A673 (cell line): ENCODE measurements at regions not wholly inside any gene's neighbourhood (a gene's known extent, or its start where the extent isn't known, plus 50 kb on each side); places are given as distances from the start of the nearest gene placed in this dataset.

ENCODE experiments used
- BruUV-seq: library from RNA; stranded (reverse); fragments of 400-500 nt; replicated peaks from 2 replicates; lab custom pipeline; 2021; lab: Mats Ljungman, UMichigan
- CTCF ChIA-PET: fragments of 300-600 bp; sonication (Branson Sonifier 250); formaldehyde crosslinking; loops from one replicate; lab custom pipeline; 2022; ENCODE audit warnings: antibody characterized with exemption; lab: Charles Lee
- POLR2A ChIA-PET: fragments of 300-600 bp; sonication (Branson Sonifier 250); formaldehyde crosslinking; loops from one replicate; lab custom pipeline; 2022; ENCODE audit warnings: antibody characterized with exemption; ENCODE audit not compliant: low non-redundant PET; lab: Charles Lee
- DNase-seq: peaks from one replicate; pipeline ENCODE4 v3.0.0-alpha.2; 2015; ENCODE audit warnings: low spot score
- H3K27ac ChIP-seq: fragments of 200-600 bp; sonication (generic); 2 replicates; pipeline ENCODE4 v1.5.1; 2016; ENCODE audit warnings: mixed run types, low read depth, mild to moderate bottlenecking, mixed read lengths, antibody characterized with exemption, low read length; ENCODE audit not compliant: poor library complexity, severe bottlenecking
- H3K27me3 ChIP-seq: fragments of 200-600 bp; sonication (generic); replicated peaks from 2 replicates; pipeline ENCODE4 v1.6.1; 2017; ENCODE audit warnings: mixed run types, low read depth, mild to moderate bottlenecking, mixed read lengths, antibody characterized with exemption, low read length; ENCODE audit not compliant: insufficient read depth, poor library complexity
- H3K36me3 ChIP-seq: fragments of 200-600 bp; sonication (generic); 2 replicates; pipeline ENCODE4 v1.6.1; 2016; ENCODE audit warnings: mixed run types, mild to moderate bottlenecking, mixed read lengths, antibody characterized with exemption, low read length; ENCODE audit not compliant: insufficient read depth, poor library complexity, severe bottlenecking
- H3K4me1 ChIP-seq: fragments of 200-600 bp; sonication (generic); 2 replicates; pipeline ENCODE4 v1.6.1; 2017; ENCODE audit warnings: mixed run types, mild to moderate bottlenecking, mixed read lengths, antibody characterized with exemption, low read length; ENCODE audit not compliant: insufficient read depth, poor library complexity, severe bottlenecking
- H3K4me3 ChIP-seq: fragments of 200-600 bp; sonication (generic); 2 replicates; pipeline ENCODE4 v1.5.1; 2016; ENCODE audit warnings: low read depth, mixed run types, mild to moderate bottlenecking, mixed read lengths, low read length; ENCODE audit not compliant: poor library complexity, severe bottlenecking
- H3K9me3 ChIP-seq: fragments of 200-600 bp; sonication (generic); 2 replicates; pipeline ENCODE4 v1.6.1; 2016; ENCODE audit warnings: mixed run types, low read depth, mild to moderate bottlenecking, mixed read lengths, antibody characterized with exemption, low read length; ENCODE audit not compliant: poor library complexity, severe bottlenecking
- EZH2 ChIP-seq: fragments of 200-600 bp; sonication (generic); IDR thresholded peaks from 2 replicates; pipeline ENCODE4 v1.6.1; 2017; ENCODE audit warnings: borderline replicate concordance, low read depth, mild to moderate bottlenecking, mixed read lengths, antibody characterized with exemption, low read length; ENCODE audit not compliant: poor library complexity, severe bottlenecking
- intact Hi-C: fragments of 100-400 bp; cut with micrococcal nuclease; formaldehyde crosslinking; loops from one replicate; pipeline ENCODE4 v1.10.0; 2022; ENCODE audit not compliant: unreplicated experiment
- TF ChIP-seq, protein P1 (sequence below): fragments of 300-800, 200-600 bp; sonication (generic); conservative IDR thresholded peaks from 2 replicates; pipeline ENCODE4 v1.5.1; 2017; ENCODE audit warnings: low read depth, mild to moderate bottlenecking, antibody characterized with exemption, low read length, moderate library complexity, mixed read lengths

DNA sequence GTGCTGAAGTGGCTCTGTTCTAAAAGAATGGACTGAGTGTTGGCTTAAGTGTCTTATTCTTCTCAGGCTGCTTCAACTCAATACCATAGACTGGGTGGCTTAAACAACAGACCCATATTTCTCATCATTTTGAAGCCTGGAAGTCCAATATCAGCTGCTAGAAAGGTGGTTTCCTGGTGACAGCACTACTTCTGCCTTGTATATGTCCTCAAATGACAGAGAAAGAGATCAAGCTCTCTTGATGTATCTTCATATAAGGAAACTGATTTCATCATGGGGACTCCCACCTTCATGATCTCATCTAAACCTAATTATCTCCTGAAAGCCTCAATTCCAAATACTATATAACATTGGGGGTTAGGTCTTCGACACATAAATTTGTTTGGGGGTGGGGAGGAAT is 449.7 kb upstream of the DSEL start:
- Histone ChIP-seq H3K27me3 (no peaks in the 10 kb centered on the region), H3K4me1 (no peaks in the 10 kb centered on the region), H3K36me3 (no peaks in the 10 kb centered on the region), H3K4me3 (no peak overlapping the region), H3K9me3 (no peaks in the 10 kb centered on the region), H3K27ac (no peak overlapping the region)
- no TSS peak for BruUV-seq
- intact Hi-C loops: no loop called here
- TF ChIP-seq EZH2: no peak
- TF ChIP-seq, protein P1, sequence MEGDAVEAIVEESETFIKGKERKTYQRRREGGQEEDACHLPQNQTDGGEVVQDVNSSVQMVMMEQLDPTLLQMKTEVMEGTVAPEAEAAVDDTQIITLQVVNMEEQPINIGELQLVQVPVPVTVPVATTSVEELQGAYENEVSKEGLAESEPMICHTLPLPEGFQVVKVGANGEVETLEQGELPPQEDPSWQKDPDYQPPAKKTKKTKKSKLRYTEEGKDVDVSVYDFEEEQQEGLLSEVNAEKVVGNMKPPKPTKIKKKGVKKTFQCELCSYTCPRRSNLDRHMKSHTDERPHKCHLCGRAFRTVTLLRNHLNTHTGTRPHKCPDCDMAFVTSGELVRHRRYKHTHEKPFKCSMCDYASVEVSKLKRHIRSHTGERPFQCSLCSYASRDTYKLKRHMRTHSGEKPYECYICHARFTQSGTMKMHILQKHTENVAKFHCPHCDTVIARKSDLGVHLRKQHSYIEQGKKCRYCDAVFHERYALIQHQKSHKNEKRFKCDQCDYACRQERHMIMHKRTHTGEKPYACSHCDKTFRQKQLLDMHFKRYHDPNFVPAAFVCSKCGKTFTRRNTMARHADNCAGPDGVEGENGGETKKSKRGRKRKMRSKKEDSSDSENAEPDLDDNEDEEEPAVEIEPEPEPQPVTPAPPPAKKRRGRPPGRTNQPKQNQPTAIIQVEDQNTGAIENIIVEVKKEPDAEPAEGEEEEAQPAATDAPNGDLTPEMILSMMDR: no peak
- POLR2A ChIA-PET: no interaction called here
- DNase-seq: no peak
- CTCF ChIA-PET: no interaction called here

DNA sequence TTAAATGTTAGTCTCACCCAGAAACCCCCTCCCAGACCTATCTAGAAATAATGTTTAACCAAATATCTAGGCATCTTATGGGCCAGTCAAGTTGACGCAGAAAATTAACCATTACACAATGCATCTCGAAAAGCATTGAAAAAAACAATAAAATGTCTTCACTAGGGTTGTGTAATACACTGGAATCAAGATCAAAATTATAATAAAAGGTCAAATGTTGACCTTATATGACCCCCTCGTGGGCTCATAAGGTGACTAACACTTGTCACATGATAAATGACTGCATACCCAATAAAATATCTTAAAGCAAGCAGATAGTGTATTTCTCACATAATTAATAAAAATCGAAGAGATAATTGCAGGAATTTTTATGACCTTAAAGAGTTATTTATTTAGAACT is 447.9 kb upstream of the DSEL start:
- ChIA-PET CTCF (no interaction called here), POLR2A (no interaction called here)
- Histone ChIP-seq H3K4me1 (no peaks in the 10 kb centered on the region), H3K27me3 (no peaks in the 10 kb centered on the region), H3K36me3 (no peaks in the 10 kb centered on the region), H3K4me3 (no peak overlapping the region), H3K27ac (no peak overlapping the region), H3K9me3 (no peaks in the 10 kb centered on the region)
- no peak for DNase-seq
- no TSS peak for BruUV-seq
- no peak for TF ChIP-seq EZH2
- TF ChIP-seq, protein P1: no peak
- intact Hi-C loops: no loop called here

DNA sequence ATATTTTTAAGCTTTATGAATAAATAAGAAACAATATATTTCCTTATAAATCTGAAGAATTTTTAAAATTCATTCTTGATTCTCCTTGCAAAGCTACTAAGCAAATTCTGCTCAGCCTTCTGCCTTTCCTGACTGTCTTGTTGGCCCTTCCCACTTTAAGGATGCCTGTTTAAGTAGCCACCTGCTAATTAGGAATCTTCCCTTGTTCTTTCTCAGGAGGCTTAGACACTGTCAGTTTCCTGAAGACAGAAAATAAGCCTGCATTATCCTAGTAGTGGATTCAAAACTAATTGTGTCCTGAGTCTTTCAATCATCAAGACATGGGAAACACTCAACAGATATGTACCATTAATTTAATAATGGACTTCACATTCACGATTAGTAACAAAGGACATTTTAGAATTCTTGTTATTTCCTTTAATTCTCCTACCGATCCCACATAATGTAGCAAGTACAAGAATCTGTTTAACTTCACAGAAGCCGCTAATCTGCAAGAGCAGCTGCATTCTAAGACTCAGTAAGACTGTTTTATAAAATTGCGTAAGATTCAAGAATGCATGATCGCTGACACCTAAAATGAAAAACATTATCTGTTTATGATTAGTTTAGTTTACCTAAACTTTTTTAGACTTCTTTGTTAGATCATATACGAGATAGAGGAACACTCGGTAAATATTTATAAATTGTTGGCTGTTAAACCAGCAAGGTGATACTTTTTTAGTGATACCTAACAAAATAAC is 445.4 kb upstream of the DSEL start:
- ChIA-PET POLR2A (no interaction called here), CTCF (no interaction called here)
- intact Hi-C loops: no loop called here
- no peaks in the 10 kb centered on the region for H3K9me3 ChIP-seq
- no TSS peak for BruUV-seq
- H3K27ac ChIP-seq: no peak overlapping the region
- H3K27me3 ChIP-seq: no peaks in the 10 kb centered on the region
- H3K4me3 ChIP-seq: no peak overlapping the region
- H3K36me3 ChIP-seq: no peaks in the 10 kb centered on the region
- no peak for DNase-seq
- no peak for TF ChIP-seq EZH2
- H3K4me1 ChIP-seq: no peaks in the 10 kb centered on the region

DNA sequence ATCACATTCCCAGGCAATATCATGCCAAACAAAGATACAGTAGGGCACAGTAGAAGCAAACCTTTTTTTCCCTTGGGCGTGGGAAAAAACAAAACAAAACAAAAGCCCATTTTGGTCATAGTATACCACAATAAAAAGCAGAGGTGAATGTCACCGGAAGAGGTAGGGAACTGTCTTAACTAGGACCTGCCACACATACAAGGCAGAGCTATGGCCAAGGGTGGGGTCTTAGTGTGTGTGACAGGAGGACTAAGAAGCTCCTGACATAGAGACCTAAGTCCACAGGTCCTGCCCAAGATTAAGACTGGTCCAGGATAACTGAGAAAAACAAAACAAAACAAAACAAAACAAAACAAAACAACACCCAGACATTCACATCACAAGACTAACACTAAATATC is 441.2 kb upstream of the DSEL start:
- DNase-seq: no peak
- no TSS peak for BruUV-seq
- TF ChIP-seq, protein P1: no peak
- TF ChIP-seq EZH2: no peak

More for the DNA sequence above, 441.2 kb upstream of the DSEL start:
- no peak overlapping the region for H3K27ac ChIP-seq
- no peaks in the 10 kb centered on the region for H3K4me1 ChIP-seq
- no peaks in the 10 kb centered on the region for H3K36me3 ChIP-seq
- intact Hi-C loops: no loop called here
- no peak overlapping the region for H3K4me3 ChIP-seq
- ChIA-PET POLR2A (no interaction called here), CTCF (no interaction called here)
- H3K27me3 ChIP-seq: no peaks in the 10 kb centered on the region
- H3K9me3 ChIP-seq: no peaks in the 10 kb centered on the region
